Right hindlimb (tissue), 1 donor: ENCODE measurements at regions not wholly inside any gene's neighbourhood (a gene's known extent, or its start where the extent isn't known, plus 50 kb on each side); places are given as distances from the start of the nearest gene placed in this dataset.

Source experiments
- DNase-seq: peaks from one replicate; pipeline ENCODE4 v3.0.0-alpha.2; 2018

DNA sequence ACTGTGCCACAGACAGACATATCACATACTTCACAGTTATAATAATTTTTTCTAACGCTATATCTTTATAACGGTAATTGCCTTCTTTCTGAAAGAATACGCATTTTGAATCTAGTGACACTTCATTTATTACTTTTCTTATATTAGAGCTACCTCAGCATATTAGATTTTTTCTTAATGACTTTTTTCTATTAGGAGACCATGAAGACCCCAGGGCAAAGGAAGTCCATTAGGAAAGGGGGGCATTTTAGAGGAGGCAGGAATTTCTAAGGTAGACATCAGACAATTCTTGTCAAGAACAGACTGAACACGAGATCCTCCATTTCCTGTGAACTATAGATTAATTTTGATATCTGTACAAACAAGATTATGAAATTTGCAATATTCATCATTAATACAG lies 90.5 kb upstream of the NSMCE3 start:
- DNase-seq = no peak

DNA sequence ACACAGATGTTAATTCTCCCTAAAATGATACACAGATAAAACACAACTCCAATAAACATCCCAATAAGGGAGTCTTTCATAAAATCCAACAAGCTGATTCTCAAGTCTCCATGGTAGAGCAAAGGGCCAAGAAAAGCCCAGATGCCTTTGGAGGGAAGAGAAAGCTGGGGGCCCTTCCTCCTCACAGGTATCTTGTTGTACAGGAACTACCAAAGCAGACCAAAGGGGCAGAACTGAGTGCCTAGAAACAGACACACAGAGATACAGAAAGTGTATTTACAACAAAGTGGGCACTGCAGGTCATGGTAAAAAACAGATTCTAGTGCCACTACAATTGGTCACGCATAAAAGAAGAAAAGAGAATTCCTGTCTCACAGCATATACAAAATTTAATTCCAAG lies 87.2 kb upstream of the NSMCE3 start:
- DNase-seq = no peak

- DNase-seq = no peak
These were observed 85.9 kb upstream of the NSMCE3 start for GRCh38 chr15:29355477-29355876.

- DNase-seq = no peak
These were observed 82.8 kb upstream of the NSMCE3 start for GRCh38 chr15:29352402-29352801.

DNA sequence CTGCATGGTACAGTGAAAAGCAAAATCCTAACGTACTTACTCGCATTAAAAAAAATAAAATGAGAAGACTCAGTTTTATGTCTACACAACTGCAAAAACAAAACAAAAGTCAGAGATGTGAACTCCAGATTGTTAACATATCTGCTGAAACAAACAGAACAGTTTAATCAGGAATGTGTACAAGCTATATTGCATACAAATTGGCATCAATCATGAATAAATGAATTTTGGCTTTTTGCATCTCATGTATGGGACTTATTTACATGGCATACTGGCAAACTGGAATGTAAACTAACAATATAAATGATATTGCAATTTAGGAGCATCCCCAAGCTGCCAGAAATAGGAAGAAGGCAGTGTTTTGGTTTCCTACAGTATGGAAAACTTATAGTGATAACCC lies 79.6 kb upstream of the NSMCE3 start:
- DNase-seq = no peak

GRCh38 chr15:29348336-29348914 lies 78.8 kb upstream of the NSMCE3 start:
- DNase-seq = peak; percentile 85

DNA sequence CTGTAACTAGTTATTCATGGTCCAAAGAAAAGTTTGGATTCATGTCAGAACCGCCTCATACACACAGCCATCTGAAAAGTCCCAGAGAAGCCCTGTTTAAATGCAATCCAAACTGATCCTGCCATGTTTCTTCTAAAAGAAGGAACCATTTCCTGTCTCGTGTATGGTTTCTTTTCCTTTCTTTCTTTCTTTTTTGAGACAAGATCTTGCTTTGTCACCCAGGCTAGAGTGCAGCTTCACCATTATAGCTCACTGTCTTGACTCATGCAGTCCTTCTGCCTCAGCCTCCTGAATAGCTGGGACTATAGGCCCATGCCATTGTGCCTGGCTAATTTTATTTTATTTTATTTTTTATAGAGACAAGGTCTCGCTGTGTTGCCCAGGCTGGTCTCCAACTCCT lies 77.4 kb upstream of the NSMCE3 start:
- no peak for DNase-seq

DNA sequence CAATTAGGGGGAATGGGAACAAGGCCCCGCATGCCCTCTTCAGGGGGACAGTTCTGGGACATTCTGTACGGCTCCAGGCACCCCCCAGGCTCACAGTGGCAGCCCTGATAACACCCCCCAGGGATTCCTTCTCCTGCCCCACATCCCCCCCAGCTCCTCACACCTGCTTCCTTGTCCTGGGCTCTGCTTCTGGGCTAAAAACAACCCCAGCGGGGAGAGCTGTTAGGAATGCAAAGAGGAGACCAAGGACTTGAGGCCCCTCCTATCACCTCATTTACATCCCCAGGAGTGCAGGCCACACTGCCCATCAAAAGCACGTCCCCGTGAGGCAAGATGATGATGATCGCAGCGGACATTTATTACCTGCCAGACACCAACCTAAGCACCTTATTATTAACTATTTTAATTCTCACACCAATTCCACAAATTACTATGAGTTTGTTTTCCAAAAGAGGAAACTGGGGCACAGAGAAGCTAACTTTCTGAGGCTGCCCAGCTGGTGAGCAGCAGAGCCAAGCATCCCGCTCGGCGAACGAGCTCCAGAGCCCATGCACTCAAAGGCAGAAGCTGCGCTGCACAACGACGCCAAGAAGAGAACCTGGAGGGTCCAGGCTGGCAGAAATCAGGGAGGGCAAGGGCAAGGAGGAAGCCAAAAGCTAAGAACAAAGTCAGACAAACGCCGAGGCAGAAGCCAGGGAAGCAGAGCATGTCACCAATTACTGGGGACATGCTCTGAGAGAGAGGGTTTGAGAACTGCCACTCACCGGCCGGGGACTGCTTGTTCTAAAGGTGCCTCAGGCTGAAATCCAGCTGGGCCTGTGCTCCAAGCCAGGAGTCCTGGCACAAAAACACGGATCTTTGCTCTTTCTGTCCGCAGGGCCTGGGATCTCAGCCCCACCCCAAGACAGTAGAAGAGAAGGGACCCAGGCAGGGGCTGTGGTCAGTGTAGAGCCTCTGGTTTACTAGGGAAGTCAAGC lies 76.2 kb upstream of the NSMCE3 start:
- DNase-seq = no peak

DNA sequence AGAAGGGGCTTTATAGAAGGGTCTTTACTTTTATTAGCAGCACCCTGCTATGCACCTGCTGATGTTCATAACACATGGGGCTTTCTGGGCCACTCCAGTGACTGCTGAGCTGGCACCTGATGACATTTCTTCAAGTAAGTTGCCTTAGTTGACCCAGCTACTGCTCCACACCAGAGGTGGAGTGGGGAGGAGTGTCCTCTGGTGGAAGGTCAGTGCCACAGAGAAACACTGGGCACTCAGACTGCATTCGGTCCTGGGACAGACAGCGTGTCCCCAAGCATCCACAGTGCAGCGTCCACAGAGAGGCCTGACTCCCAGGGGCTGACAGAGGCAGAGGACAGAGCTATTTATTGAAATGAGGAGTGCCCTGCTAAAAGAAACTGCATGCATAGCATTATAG lies 74.9 kb upstream of the NSMCE3 start:
- DNase-seq = no peak

GRCh38 chr15:29343229-29343628 lies 73.6 kb upstream of the NSMCE3 start:
- DNase-seq = no peak

- no peak for DNase-seq
These were observed 72.6 kb upstream of the NSMCE3 start for GRCh38 chr15:29342201-29342600.

DNA sequence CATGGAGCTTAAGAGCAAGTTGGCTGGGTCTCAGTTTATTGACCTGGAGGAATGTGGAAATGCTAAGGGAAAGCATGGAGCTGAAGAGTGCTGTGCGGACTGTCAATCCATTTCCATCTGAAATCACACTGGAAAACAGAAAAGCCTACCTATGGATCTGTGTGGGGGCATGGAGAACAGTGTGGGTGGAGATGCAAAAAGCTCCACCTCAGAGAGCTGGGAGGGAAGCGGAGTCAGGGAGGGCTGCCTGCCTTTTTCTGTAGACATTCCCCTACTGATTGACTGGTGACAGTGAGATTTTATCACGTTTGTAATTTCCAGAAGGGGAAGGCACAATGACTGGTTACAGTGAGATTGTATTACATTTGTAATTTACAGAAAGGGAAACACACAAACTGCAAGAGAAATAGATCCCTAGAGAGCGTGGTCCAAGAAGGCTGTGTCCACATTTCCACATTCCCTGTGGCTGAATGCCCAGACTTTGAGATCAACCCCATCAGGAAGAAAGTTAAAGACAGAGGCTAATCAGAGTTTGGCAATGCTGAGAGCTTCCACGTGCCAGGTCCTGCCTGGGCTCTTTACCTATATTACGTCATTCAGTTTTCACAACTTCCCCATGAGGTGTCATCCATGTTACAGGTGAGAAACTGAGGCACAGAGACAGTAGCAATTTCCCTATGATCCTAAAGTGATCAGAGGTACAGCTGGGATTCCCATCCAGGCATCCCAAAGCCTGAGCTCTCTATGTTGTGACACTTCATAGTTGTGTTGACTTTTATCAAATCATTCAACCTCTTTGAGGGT lies 67.7 kb upstream of the NSMCE3 start:
- no peak for DNase-seq

DNA sequence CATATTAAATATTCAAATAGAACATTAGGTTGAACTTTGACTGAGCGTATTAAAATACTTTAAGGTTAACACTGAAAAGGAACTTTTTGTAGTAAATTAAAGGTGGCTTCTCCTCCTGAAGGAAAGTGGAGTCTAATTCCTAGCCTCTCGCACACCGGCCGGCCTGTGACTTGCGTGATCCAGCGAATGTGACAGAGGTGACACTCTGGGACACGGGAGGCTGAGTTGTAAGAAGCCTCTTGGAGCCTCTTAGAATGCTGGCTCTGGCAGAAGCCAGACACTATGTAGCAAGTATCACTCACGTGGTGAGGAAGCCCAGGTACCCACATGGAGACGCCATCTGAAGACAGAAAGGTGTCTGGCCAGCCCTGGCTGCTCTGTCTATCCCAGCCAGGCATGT lies 64.9 kb upstream of the NSMCE3 start:
- DNase-seq = no peak

DNA sequence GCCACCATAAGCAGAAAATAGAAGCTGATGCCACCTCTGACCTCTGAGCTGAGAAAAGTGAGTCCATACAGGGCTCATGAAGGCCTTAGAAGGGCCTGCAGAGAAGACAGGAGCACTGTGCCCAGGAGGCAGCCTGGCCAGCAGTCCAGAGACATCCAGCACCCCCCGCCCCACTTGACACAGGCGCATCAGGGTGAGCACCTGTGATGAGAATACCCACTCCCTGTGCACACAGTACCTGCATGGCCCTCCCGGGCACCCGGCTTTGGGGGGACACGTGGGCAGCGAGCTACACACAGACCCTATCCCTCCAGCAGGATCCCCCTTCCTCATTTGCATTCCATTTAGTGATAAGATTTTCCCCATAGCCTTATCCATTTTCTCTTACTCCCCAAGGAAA lies 63.6 kb upstream of the NSMCE3 start:
- no peak for DNase-seq

GRCh38 chr15:29331669-29332068 lies 62.0 kb upstream of the NSMCE3 start:
- no peak for DNase-seq

GRCh38 chr15:29331071-29331470 lies 61.4 kb upstream of the NSMCE3 start:
- no peak for DNase-seq

GRCh38 chr15:29324746-29325145 lies 55.1 kb upstream of the NSMCE3 start:
- DNase-seq = no peak

GRCh38 chr15:29323557-29323956 lies 53.9 kb upstream of the NSMCE3 start:
- DNase-seq = no peak

GRCh38 chr15:29322415-29322814 lies 52.8 kb upstream of the NSMCE3 start:
- DNase-seq = no peak

DNA sequence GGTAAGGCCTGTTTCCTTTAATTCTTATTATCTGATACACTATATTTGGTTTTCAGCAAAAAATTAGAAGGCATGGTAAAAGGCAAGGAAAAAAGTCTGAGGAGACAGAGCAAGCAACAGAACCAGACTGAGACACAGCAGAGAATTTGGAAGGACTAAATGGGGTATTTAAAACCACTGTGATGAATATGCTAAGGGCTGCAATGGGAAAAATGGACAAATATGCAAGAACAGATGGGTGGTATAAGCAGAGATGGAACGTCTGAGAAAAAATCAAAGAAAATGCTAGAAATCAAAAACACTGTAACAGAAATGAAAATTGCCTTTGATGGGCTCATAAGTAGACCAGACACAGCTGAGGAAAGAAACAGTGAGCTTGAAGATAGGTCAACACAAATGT lies 50.8 kb upstream of the NSMCE3 start:
- no peak for DNase-seq

- DNase-seq = no peak
These were observed 50.2 kb upstream of the NSMCE3 start for GRCh38 chr15:29319823-29320222.
